Astrocyte (in vitro differentiated cells and primary cell): ENCODE measurements at regions not wholly inside any gene's neighbourhood (a gene's known extent, or its start where the extent isn't known, plus 50 kb on each side); places are given as distances from the start of the nearest gene placed in this dataset.

Source experiments
- DNase-seq: peaks from one replicate; pipeline ENCODE4 v3.0.0-alpha.2; 2010; ENCODE audit warnings: low read depth
- FAIRE-seq: peaks from 2 replicates; lab custom pipeline; 2011; peaks lifted over from hg19 to GRCh38; lab: Jason Lieb, UNC
- H2AFZ ChIP-seq: 2 replicates; pipeline ENCODE4 v1.6.0; 2012; ENCODE audit warnings: low read depth, low read length, inconsistent platforms
- H3K27ac ChIP-seq: 2 replicates; pipeline ENCODE4 v1.5.1; 2011; ENCODE audit warnings: low read depth, low read length, inconsistent platforms
- H3K27me3 ChIP-seq: 2 replicates; pipeline ENCODE4 v1.6.0; 2011; ENCODE audit warnings: low read length, inconsistent platforms; ENCODE audit not compliant: insufficient read depth
- H3K36me3 ChIP-seq: 2 replicates; pipeline ENCODE4 v1.5.1; 2011; ENCODE audit warnings: low read length, inconsistent platforms; ENCODE audit not compliant: insufficient read depth
- H3K4me1 ChIP-seq: 2 replicates; pipeline ENCODE4 v1.5.1; 2011; ENCODE audit warnings: low read length, inconsistent platforms; ENCODE audit not compliant: insufficient read depth
- H3K4me2 ChIP-seq: 2 replicates; pipeline ENCODE4 v1.6.0; 2012; ENCODE audit warnings: low read length, inconsistent platforms
- H3K4me3 ChIP-seq: 2 replicates; pipeline ENCODE4 v1.5.1; 2011; ENCODE audit warnings: low read depth, mild to moderate bottlenecking, low read length, inconsistent platforms; ENCODE audit not compliant: insufficient read depth
- H3K79me2 ChIP-seq: 2 replicates; pipeline ENCODE4 v1.6.0; 2012; ENCODE audit warnings: mild to moderate bottlenecking, low read length, inconsistent platforms; ENCODE audit not compliant: insufficient read depth
- H3K9ac ChIP-seq: 2 replicates; pipeline ENCODE4 v1.6.0; 2012; ENCODE audit warnings: mild to moderate bottlenecking, low read length, inconsistent platforms
- H3K9me3 ChIP-seq: 2 replicates; pipeline ENCODE4 v1.5.1; 2012; ENCODE audit warnings: low read depth, mild to moderate bottlenecking, low read length, inconsistent platforms; ENCODE audit not compliant: insufficient read depth
- H4K20me1 ChIP-seq: 2 replicates; pipeline ENCODE4 v1.6.0; 2012; ENCODE audit warnings: low read length, inconsistent platforms; ENCODE audit not compliant: insufficient read depth
- H3K27ac Mint-ChIP-seq: one replicate; pipeline ENCODE4 v1.8.0; 2021; ENCODE audit warnings: mild to moderate bottlenecking, mixed read lengths; ENCODE audit not compliant: unreplicated experiment
- H3K27me3 Mint-ChIP-seq: one replicate; pipeline ENCODE4 v1.8.0; 2021; ENCODE audit warnings: low read depth, mixed read lengths; ENCODE audit not compliant: unreplicated experiment
- H3K36me3 Mint-ChIP-seq: one replicate; pipeline ENCODE4 v1.8.0; 2021; ENCODE audit warnings: low read depth, mixed read lengths; ENCODE audit not compliant: unreplicated experiment
- H3K4me1 Mint-ChIP-seq: one replicate; pipeline ENCODE4 v1.8.0; 2021; ENCODE audit warnings: low read depth, mixed read lengths; ENCODE audit not compliant: unreplicated experiment
- H3K4me3 Mint-ChIP-seq: one replicate; pipeline ENCODE4 v1.8.0; 2021; ENCODE audit warnings: mild to moderate bottlenecking, moderate library complexity, mixed read lengths; ENCODE audit not compliant: unreplicated experiment
- H3K9me3 Mint-ChIP-seq: one replicate; pipeline ENCODE4 v1.8.0; 2021; ENCODE audit warnings: mild to moderate bottlenecking, mixed read lengths; ENCODE audit not compliant: unreplicated experiment
- EZH2 ChIP-seq: IDR thresholded peaks from 2 replicates; pipeline ENCODE4 v1.6.1; 2012; ENCODE audit warnings: mild to moderate bottlenecking, low read length, inconsistent platforms; ENCODE audit not compliant: insufficient read depth
- TF ChIP-seq, protein P1 (sequence below): IDR thresholded peaks from 2 replicates; pipeline ENCODE4 v1.5.1; 2011; ENCODE audit warnings: low read depth, mild to moderate bottlenecking, inconsistent platforms, low read length, moderate library complexity; ENCODE audit not compliant: insufficient read depth

DNA sequence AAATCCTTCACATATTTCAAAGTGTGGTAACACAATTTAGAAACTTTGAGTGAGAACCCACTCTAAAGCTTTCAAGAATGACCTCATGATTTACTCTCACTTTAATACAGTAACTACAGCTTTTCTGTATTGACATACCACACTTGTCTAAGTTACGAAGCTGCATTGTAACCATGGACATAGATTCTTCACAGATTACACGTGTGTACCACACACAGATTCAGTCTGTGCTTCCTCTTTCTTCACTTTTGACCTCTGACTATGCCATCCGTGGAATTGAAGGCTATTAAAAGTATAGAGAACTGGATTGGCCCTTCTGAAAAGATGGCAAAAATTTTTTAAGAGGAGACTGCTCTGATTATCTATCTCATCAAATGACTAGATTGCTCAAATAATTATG lies 172.7 kb downstream of the TANC2 start:
- no peak for FAIRE-seq

GRCh38 chr17:63139356-63139755 lies 173.3 kb downstream of the TANC2 start:
- Mint-ChIP-seq H3K36me3 (no peaks in the 10 kb centered on the region), H3K4me3 (no peak overlapping the region), H3K27me3 (no peaks in the 10 kb centered on the region), H3K4me1 (peaks cover 33% of the 10 kb centered on the region), H3K27ac (no peak overlapping the region), H3K9me3 (no peaks in the 10 kb centered on the region)
- no peak for TF ChIP-seq EZH2
- TF ChIP-seq, protein P1, sequence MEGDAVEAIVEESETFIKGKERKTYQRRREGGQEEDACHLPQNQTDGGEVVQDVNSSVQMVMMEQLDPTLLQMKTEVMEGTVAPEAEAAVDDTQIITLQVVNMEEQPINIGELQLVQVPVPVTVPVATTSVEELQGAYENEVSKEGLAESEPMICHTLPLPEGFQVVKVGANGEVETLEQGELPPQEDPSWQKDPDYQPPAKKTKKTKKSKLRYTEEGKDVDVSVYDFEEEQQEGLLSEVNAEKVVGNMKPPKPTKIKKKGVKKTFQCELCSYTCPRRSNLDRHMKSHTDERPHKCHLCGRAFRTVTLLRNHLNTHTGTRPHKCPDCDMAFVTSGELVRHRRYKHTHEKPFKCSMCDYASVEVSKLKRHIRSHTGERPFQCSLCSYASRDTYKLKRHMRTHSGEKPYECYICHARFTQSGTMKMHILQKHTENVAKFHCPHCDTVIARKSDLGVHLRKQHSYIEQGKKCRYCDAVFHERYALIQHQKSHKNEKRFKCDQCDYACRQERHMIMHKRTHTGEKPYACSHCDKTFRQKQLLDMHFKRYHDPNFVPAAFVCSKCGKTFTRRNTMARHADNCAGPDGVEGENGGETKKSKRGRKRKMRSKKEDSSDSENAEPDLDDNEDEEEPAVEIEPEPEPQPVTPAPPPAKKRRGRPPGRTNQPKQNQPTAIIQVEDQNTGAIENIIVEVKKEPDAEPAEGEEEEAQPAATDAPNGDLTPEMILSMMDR: no peak
- Histone ChIP-seq H3K27me3 (no peaks in the 10 kb centered on the region), H2AFZ (no peak overlapping the region), H3K27ac (no peak overlapping the region), H3K4me2 (no peak overlapping the region), H3K4me1 (no peaks in the 10 kb centered on the region), H3K79me2 (peaks cover 52% of the 10 kb centered on the region), H3K9me3 (no peaks in the 10 kb centered on the region), H4K20me1 (peaks cover 23% of the 10 kb centered on the region), H3K36me3 (no peaks in the 10 kb centered on the region), H3K4me3 (no peak overlapping the region), H3K9ac (no peak overlapping the region)
- no peak for FAIRE-seq
- no peak for DNase-seq

More for the DNA sequence above, 172.7 kb downstream of the TANC2 start:
- no peaks in the 10 kb centered on the region for H3K9me3 ChIP-seq
- Mint-ChIP-seq H3K27ac (peak overlapping the region; percentile 89), H3K4me3 (no peak overlapping the region), H3K36me3 (no peaks in the 10 kb centered on the region), H3K4me1 (peaks cover 33% of the 10 kb centered on the region), H3K9me3 (no peaks in the 10 kb centered on the region), H3K27me3 (no peaks in the 10 kb centered on the region)
- no peaks in the 10 kb centered on the region for H3K36me3 ChIP-seq
- H3K27me3 ChIP-seq: no peaks in the 10 kb centered on the region
- peaks cover 58% of the 10 kb centered on the region for H3K79me2 ChIP-seq
- H3K9ac ChIP-seq: no peak overlapping the region
- no peak overlapping the region for H3K4me2 ChIP-seq
- peak; percentile 39 for DNase-seq
- peaks cover 27% of the 10 kb centered on the region for H4K20me1 ChIP-seq
- no peak overlapping the region for H3K27ac ChIP-seq
- TF ChIP-seq, protein P1: no peak
- no peak for TF ChIP-seq EZH2
- H3K4me3 ChIP-seq: no peak overlapping the region
- H3K4me1 ChIP-seq: no peaks in the 10 kb centered on the region
- H2AFZ ChIP-seq: no peak overlapping the region

DNA sequence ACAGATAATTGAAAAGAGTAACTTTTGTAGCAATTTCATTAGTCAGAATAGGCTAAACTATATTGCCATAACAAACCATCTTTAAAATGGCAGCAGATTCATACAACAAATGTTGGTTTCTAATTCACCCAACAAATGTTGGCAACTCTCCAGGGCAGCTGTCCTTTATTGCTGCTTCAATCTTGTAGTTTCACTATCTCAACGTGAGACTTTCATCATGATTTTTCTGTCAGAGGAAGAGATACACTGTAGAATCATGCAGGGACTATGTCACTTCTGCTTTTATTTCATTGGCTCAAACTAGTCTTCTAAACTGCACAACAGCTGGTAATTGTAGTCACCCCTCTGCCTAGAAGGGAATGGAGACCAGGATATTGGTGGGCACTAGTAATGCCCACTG lies 174.2 kb downstream of the TANC2 start:
- H3K9me3 Mint-ChIP-seq: no peaks in the 10 kb centered on the region
- peaks cover 33% of the 10 kb centered on the region for H3K4me1 Mint-ChIP-seq
- Histone ChIP-seq H3K9me3 (no peaks in the 10 kb centered on the region), H4K20me1 (peaks cover 23% of the 10 kb centered on the region), H3K27ac (no peak overlapping the region), H3K4me1 (no peaks in the 10 kb centered on the region), H3K4me3 (no peak overlapping the region), H3K79me2 (peaks cover 47% of the 10 kb centered on the region), H3K9ac (no peak overlapping the region), H3K4me2 (no peak overlapping the region), H3K27me3 (no peaks in the 10 kb centered on the region), H3K36me3 (no peaks in the 10 kb centered on the region), H2AFZ (no peak overlapping the region)
- peak; percentile 77 for FAIRE-seq
- H3K27me3 Mint-ChIP-seq: no peaks in the 10 kb centered on the region
- H3K27ac Mint-ChIP-seq: peak overlapping the region; percentile 53
- peak; percentile 5 for DNase-seq
- H3K4me3 Mint-ChIP-seq: no peak overlapping the region
- H3K36me3 Mint-ChIP-seq: no peaks in the 10 kb centered on the region
- TF ChIP-seq, protein P1: no peak
- TF ChIP-seq EZH2: no peak
